HL-60 (cell line): ENCODE measurements at regions not wholly inside any gene's neighbourhood (a gene's known extent, or its start where the extent isn't known, plus 50 kb on each side); places are given as distances from the start of the nearest gene placed in this dataset.

Experiments used
- DNase-seq, 2 experiments: peaks; one replicate each; pipeline ENCODE4 v3.0.0-alpha.2; 2010 to 2020; ENCODE audit warnings: low read depth in 1 of 2, low spot score in 1 of 2
- H3K27ac ChIP-seq: fragments of 250-450 bp; sonication (Bioruptor Pico); replicated peaks from 2 replicates; pipeline ENCODE4 v1.5.1; 2020; ENCODE audit warnings: mild to moderate bottlenecking, moderate library complexity
- H3K27me3 ChIP-seq: fragments of 250-450 bp; sonication (Bioruptor Pico); 2 replicates; pipeline ENCODE4 v1.5.1; 2021; ENCODE audit warnings: mild to moderate bottlenecking, moderate library complexity; ENCODE audit not compliant: insufficient read depth, poor library complexity, severe bottlenecking
- H3K4me3 ChIP-seq: replicated peaks from 2 replicates; pipeline ENCODE4 v1.5.1; 2011; ENCODE audit warnings: mild to moderate bottlenecking, control low read depth, low read length; ENCODE audit not compliant: insufficient read depth
- GABPA ChIP-seq: IDR thresholded peaks from 2 replicates; pipeline ENCODE4 v1.6.1; 2012; ENCODE audit warnings: low read depth
- POLR2AphosphoS5 ChIP-seq: IDR thresholded peaks from 2 replicates; pipeline ENCODE4 v1.6.1; 2012; ENCODE audit warnings: low read depth
- SPI1 ChIP-seq: IDR thresholded peaks from 2 replicates; pipeline ENCODE4 v1.6.1; 2012; ENCODE audit warnings: low read depth, mild to moderate bottlenecking, borderline replicate concordance
- TF ChIP-seq, protein P1 (sequence below): IDR thresholded peaks from one replicate; pipeline ENCODE4 v1.5.1; 2011; ENCODE audit warnings: low read length, control low read depth, inconsistent platforms; ENCODE audit not compliant: insufficient read depth
- TF ChIP-seq, protein P2 (sequence below): IDR thresholded peaks from 2 replicates; pipeline ENCODE4 v1.6.1; 2012; ENCODE audit warnings: low read depth; ENCODE audit not compliant: insufficient replicate concordance

GRCh38 chr14:100432652-100433427 is 109.7 kb downstream of the SLC25A47 start:
- no peak for TF ChIP-seq SPI1
- TF ChIP-seq, protein P1, sequence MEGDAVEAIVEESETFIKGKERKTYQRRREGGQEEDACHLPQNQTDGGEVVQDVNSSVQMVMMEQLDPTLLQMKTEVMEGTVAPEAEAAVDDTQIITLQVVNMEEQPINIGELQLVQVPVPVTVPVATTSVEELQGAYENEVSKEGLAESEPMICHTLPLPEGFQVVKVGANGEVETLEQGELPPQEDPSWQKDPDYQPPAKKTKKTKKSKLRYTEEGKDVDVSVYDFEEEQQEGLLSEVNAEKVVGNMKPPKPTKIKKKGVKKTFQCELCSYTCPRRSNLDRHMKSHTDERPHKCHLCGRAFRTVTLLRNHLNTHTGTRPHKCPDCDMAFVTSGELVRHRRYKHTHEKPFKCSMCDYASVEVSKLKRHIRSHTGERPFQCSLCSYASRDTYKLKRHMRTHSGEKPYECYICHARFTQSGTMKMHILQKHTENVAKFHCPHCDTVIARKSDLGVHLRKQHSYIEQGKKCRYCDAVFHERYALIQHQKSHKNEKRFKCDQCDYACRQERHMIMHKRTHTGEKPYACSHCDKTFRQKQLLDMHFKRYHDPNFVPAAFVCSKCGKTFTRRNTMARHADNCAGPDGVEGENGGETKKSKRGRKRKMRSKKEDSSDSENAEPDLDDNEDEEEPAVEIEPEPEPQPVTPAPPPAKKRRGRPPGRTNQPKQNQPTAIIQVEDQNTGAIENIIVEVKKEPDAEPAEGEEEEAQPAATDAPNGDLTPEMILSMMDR: no peak
- TF ChIP-seq GABPA: no peak
- TF ChIP-seq, protein P2, sequence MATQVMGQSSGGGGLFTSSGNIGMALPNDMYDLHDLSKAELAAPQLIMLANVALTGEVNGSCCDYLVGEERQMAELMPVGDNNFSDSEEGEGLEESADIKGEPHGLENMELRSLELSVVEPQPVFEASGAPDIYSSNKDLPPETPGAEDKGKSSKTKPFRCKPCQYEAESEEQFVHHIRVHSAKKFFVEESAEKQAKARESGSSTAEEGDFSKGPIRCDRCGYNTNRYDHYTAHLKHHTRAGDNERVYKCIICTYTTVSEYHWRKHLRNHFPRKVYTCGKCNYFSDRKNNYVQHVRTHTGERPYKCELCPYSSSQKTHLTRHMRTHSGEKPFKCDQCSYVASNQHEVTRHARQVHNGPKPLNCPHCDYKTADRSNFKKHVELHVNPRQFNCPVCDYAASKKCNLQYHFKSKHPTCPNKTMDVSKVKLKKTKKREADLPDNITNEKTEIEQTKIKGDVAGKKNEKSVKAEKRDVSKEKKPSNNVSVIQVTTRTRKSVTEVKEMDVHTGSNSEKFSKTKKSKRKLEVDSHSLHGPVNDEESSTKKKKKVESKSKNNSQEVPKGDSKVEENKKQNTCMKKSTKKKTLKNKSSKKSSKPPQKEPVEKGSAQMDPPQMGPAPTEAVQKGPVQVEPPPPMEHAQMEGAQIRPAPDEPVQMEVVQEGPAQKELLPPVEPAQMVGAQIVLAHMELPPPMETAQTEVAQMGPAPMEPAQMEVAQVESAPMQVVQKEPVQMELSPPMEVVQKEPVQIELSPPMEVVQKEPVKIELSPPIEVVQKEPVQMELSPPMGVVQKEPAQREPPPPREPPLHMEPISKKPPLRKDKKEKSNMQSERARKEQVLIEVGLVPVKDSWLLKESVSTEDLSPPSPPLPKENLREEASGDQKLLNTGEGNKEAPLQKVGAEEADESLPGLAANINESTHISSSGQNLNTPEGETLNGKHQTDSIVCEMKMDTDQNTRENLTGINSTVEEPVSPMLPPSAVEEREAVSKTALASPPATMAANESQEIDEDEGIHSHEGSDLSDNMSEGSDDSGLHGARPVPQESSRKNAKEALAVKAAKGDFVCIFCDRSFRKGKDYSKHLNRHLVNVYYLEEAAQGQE: no peak
- TF ChIP-seq POLR2AphosphoS5: no peak
- H3K27me3 ChIP-seq: no peaks in the 10 kb centered on the region
- H3K4me3 ChIP-seq: no peak overlapping the region
- H3K27ac ChIP-seq: no peak overlapping the region
- no peak for DNase-seq

DNA sequence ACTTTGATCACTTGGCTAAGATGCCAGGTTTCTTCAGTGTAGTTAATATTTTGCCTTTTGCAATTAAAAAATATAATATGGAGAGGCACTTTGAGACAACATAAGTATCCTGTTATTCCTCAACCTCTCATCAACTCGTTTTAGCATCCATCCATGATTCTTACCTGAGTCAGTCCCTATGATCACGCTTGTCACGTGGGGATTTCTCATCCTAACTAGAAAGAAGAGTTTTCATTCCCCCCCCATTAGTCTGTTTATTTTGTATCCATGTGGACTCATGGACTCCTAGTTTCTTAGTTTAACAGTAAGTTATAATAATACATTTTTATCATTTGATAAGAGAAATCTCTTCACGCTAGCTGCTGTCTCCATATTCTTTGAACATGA is 110.3 kb downstream of the SLC25A47 start:
- H3K27me3 ChIP-seq: no peaks in the 10 kb centered on the region
- no peak overlapping the region for H3K27ac ChIP-seq
- H3K4me3 ChIP-seq: no peak overlapping the region
- TF ChIP-seq, protein P2: no peak
- TF ChIP-seq SPI1: no peak
- no peak for TF ChIP-seq GABPA
- TF ChIP-seq, protein P1: no peak
- TF ChIP-seq POLR2AphosphoS5: no peak
- no peak for DNase-seq

GRCh38 chr14:100434033-100434601 is 111.0 kb downstream of the SLC25A47 start:
- Histone ChIP-seq H3K4me3 (no peak overlapping the region), H3K27me3 (no peaks in the 10 kb centered on the region), H3K27ac (peak overlapping the region; percentile 50)
- peak in 1 of 2 experiments; percentile 61 for DNase-seq
- TF ChIP-seq SPI1 (peak; percentile 28; the same call in 1 of the 2 replicates), POLR2AphosphoS5 (no peak)

DNA sequence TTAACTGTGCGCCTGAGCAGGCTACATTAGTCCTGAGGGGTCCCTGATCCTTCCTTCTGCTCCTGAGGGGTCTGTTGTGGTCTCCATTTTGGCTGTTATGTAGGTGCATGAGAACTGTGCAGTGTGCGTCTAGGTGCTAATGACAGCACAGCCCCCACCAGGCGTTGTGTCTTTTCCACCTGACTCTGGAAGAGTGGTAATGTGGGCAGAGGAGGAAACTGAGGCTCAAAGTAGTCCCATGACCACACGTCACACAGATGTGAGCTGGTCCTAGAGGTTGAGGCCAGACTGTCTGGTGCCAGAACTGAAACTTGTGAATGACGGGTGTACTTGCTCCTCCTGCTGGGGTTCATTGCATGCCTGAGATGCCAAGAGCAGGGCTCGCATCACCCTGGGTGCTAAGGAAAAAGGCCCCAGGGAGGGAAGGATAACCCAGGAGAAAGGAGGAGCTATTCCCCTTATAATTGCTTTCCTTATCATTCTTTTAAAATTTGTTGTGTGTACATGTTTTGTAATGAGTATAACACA is 111.8 kb downstream of the SLC25A47 start:
- no peaks in the 10 kb centered on the region for H3K27me3 ChIP-seq
- H3K27ac ChIP-seq: peak overlapping the region; percentile 50
- DNase-seq: no peak
- no peak overlapping the region for H3K4me3 ChIP-seq
- no peak for TF ChIP-seq GABPA
- TF ChIP-seq, protein P1: no peak
- no peak for TF ChIP-seq SPI1
- TF ChIP-seq, protein P2: no peak
- TF ChIP-seq POLR2AphosphoS5: no peak
